MCF 10A (cell line): ENCODE measurements at regions not wholly inside any gene's neighbourhood (a gene's known extent, or its start where the extent isn't known, plus 50 kb on each side); places are given as distances from the start of the nearest gene placed in this dataset.
A peak's percentile ranks its signal among the peaks of the same experiment; 100 is the strongest.

ENCODE experiments used
- BruUV-seq: library from RNA; stranded (reverse); fragments of 400-500 nt; replicated peaks from 2 replicates; lab custom pipeline; 2021; lab: Mats Ljungman, UMichigan
- CTCF ChIA-PET: fragments of 300-600 bp; sonication (Branson Sonifier 250); formaldehyde crosslinking; extraction: SDS; loops from one replicate; lab custom pipeline; 2021; ENCODE audit warnings: antibody characterized with exemption, inconsistent platforms; lab: Yijun Ruan, JAX
- POLR2A ChIA-PET: fragments of 300-600, 350-650 bp; sonication (Branson Sonifier 250); formaldehyde crosslinking; extraction: SDS; loops from one replicate; lab custom pipeline; 2020; ENCODE audit warnings: antibody characterized with exemption, inconsistent platforms; lab: Yijun Ruan, JAX
- DNase-seq: peaks from one replicate; pipeline ENCODE4 v3.0.0-alpha.2; 2018; ENCODE audit not compliant: unreplicated experiment
- H3K27ac Mint-ChIP-seq: one replicate; pipeline ENCODE4 v1.8.0; 2022; ENCODE audit warnings: mild to moderate bottlenecking, low read depth, mixed read lengths; ENCODE audit not compliant: unreplicated experiment
- H3K27me3 Mint-ChIP-seq: one replicate; pipeline ENCODE4 v1.8.0; 2022; ENCODE audit warnings: mixed read lengths; ENCODE audit not compliant: insufficient read depth, unreplicated experiment
- H3K36me3 Mint-ChIP-seq: one replicate; pipeline ENCODE4 v1.8.0; 2022; ENCODE audit warnings: mild to moderate bottlenecking, moderate library complexity, mixed read lengths; ENCODE audit not compliant: insufficient read depth, unreplicated experiment
- H3K4me1 Mint-ChIP-seq: one replicate; pipeline ENCODE4 v1.8.0; 2022; ENCODE audit warnings: mixed read lengths; ENCODE audit not compliant: insufficient read depth, unreplicated experiment
- H3K4me3 Mint-ChIP-seq: one replicate; pipeline ENCODE4 v1.8.0; 2022; ENCODE audit warnings: mild to moderate bottlenecking, moderate library complexity, mixed read lengths; ENCODE audit not compliant: unreplicated experiment
- H3K9me3 Mint-ChIP-seq: one replicate; pipeline ENCODE4 v1.8.0; 2022; ENCODE audit warnings: mixed read lengths; ENCODE audit not compliant: unreplicated experiment
- CTCF ChIP-seq: fragments of 200-600 bp; IDR thresholded peaks from one replicate; pipeline ENCODE4 v1.8.0; 2022; ENCODE audit warnings: antibody characterized with exemption, mild to moderate bottlenecking; ENCODE audit not compliant: unreplicated experiment
- intact Hi-C: fragments of 100-400 bp; cut with micrococcal nuclease; formaldehyde crosslinking; loops from 2 replicates; pipeline ENCODE4 v1.14.1; 2022

GRCh38 chr4:140213749-140214148, 59.8 kb upstream of the MAML3 start:
- no peak for TF ChIP-seq CTCF
- no peaks in the 10 kb centered on the region for H3K36me3 Mint-ChIP-seq
- no peaks in the 10 kb centered on the region for H3K9me3 Mint-ChIP-seq
- no peak overlapping the region for H3K4me3 Mint-ChIP-seq
- POLR2A ChIA-PET = interaction anchor here (1.0 kb wide), 1 partner anchor 326 kb away, joined by 3 read pairs; no protein-coding TSS in a partner anchor
- no TSS peak for BruUV-seq
- intact Hi-C loops = no loop called here
- CTCF ChIA-PET = interaction anchor here (1.0 kb wide), 1 partner anchor 18 kb away, joined by 3 read pairs; no protein-coding TSS in a partner anchor
- H3K27ac Mint-ChIP-seq = peak overlapping the region; percentile 52
- H3K4me1 Mint-ChIP-seq = peaks cover 12% of the 10 kb centered on the region
- no peaks in the 10 kb centered on the region for H3K27me3 Mint-ChIP-seq
- peak; percentile 55 for DNase-seq

DNA sequence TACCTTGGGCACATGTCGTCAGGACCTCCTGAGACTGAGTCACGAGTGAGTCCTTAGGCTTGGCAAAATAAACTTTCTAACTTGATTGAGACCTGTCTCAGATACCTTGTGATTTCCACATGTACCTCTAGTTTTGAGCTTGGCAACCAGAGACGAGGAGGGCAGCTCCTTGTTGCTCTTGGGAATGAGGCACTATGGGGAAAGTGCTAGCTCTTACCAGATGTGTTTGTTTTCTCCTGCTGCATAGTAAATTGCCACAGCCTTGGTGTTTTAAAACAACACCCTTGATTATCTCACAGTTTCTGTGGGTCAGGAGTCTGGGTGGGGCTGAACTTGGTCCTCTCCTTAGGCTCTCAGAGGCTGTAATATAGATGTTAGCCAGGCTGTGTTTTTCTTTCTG, 59.1 kb upstream of the MAML3 start:
- TF ChIP-seq CTCF = no peak
- CTCF ChIA-PET = no interaction called here
- no peak overlapping the region for H3K4me3 Mint-ChIP-seq
- POLR2A ChIA-PET = interaction anchor here (0.6 to 1.0 kb wide), 3 partner anchors 21 to 325 kb away, joined by 3 to 4 read pairs (median 3); no protein-coding TSS in a partner anchor
- no peaks in the 10 kb centered on the region for H3K27me3 Mint-ChIP-seq
- DNase-seq = peak; percentile 43
- H3K9me3 Mint-ChIP-seq = no peaks in the 10 kb centered on the region
- no peaks in the 10 kb centered on the region for H3K36me3 Mint-ChIP-seq
- H3K27ac Mint-ChIP-seq = peak overlapping the region; percentile 52
- no TSS peak for BruUV-seq
- intact Hi-C loops = no loop called here
- H3K4me1 Mint-ChIP-seq = peaks cover 12% of the 10 kb centered on the region

DNA sequence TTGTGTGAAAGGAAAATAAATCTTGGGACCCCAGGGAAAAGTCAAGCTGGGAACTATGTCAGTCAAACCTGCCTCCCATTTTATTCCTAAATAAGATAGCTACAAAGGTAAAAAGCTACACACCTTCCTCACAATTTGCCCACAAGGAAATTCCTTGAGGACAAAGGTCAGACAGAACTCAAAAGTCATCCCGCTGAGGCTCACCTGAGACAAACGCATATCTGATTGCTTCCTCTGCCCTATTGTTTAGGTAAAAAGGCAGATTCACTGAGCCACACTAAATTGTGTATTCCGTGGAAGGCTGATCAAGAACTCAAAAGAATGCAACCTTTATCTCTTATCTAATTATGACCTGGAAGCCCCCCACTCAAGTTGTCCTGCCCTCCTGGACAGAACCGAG, 58.7 kb upstream of the MAML3 start:
- H3K4me3 Mint-ChIP-seq = no peak overlapping the region
- H3K4me1 Mint-ChIP-seq = peaks cover 12% of the 10 kb centered on the region
- DNase-seq = no peak
- H3K27ac Mint-ChIP-seq = peak overlapping the region; percentile 52
- no peaks in the 10 kb centered on the region for H3K27me3 Mint-ChIP-seq
- ChIA-PET POLR2A (interaction anchor here (0.6 to 1.0 kb wide), 3 partner anchors 21 to 325 kb away, joined by 3 to 4 read pairs (median 3); no protein-coding TSS in a partner anchor), CTCF (no interaction called here)
- BruUV-seq = no TSS peak
- H3K36me3 Mint-ChIP-seq = no peaks in the 10 kb centered on the region
- intact Hi-C loops = no loop called here
- no peak for TF ChIP-seq CTCF
- H3K9me3 Mint-ChIP-seq = no peaks in the 10 kb centered on the region

GRCh38 chr4:140212194-140212593, 58.2 kb upstream of the MAML3 start:
- H3K9me3 Mint-ChIP-seq = no peaks in the 10 kb centered on the region
- POLR2A ChIA-PET = interaction anchor here (0.6 to 1.7 kb wide), 3 partner anchors 11 to 284 kb away, joined by 4 to 7 read pairs (median 5); no protein-coding TSS in a partner anchor
- H3K4me3 Mint-ChIP-seq = no peak overlapping the region
- H3K4me1 Mint-ChIP-seq = peaks cover 12% of the 10 kb centered on the region
- no peaks in the 10 kb centered on the region for H3K27me3 Mint-ChIP-seq
- no peak for DNase-seq
- intact Hi-C loops = no loop called here
- CTCF ChIA-PET = no interaction called here
- TF ChIP-seq CTCF = no peak
- no TSS peak for BruUV-seq
- H3K27ac Mint-ChIP-seq = no peak overlapping the region
- no peaks in the 10 kb centered on the region for H3K36me3 Mint-ChIP-seq
